ENCODE measurements at regions not wholly inside any gene's neighbourhood (a gene's known extent, or its start where the extent isn't known, plus 50 kb on each side); places are given as distances from the start of the nearest gene placed in this dataset.

- TF ChIP-seq EP300 (IDR thresholded peaks at IDR 0.05; ENCODE audit: borderline replicate concordance) (no peak), YY1 (IDR thresholded peaks at IDR 0.05; ENCODE audit: low read depth) (no peak), MAX (IDR thresholded peaks at IDR 0.05) (no peak), FOXM1 (IDR thresholded peaks at IDR 0.05; ENCODE audit: borderline replicate concordance, low read depth) (no peak), TCF12 (IDR thresholded peaks at IDR 0.05; ENCODE audit: low read depth) (no peak)
- TF ChIP-seq, protein P1, sequence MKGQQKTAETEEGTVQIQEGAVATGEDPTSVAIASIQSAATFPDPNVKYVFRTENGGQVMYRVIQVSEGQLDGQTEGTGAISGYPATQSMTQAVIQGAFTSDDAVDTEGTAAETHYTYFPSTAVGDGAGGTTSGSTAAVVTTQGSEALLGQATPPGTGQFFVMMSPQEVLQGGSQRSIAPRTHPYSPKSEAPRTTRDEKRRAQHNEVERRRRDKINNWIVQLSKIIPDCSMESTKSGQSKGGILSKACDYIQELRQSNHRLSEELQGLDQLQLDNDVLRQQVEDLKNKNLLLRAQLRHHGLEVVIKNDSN (IDR thresholded peaks at IDR 0.05) = no peak
- TF ChIP-seq, protein P2, sequence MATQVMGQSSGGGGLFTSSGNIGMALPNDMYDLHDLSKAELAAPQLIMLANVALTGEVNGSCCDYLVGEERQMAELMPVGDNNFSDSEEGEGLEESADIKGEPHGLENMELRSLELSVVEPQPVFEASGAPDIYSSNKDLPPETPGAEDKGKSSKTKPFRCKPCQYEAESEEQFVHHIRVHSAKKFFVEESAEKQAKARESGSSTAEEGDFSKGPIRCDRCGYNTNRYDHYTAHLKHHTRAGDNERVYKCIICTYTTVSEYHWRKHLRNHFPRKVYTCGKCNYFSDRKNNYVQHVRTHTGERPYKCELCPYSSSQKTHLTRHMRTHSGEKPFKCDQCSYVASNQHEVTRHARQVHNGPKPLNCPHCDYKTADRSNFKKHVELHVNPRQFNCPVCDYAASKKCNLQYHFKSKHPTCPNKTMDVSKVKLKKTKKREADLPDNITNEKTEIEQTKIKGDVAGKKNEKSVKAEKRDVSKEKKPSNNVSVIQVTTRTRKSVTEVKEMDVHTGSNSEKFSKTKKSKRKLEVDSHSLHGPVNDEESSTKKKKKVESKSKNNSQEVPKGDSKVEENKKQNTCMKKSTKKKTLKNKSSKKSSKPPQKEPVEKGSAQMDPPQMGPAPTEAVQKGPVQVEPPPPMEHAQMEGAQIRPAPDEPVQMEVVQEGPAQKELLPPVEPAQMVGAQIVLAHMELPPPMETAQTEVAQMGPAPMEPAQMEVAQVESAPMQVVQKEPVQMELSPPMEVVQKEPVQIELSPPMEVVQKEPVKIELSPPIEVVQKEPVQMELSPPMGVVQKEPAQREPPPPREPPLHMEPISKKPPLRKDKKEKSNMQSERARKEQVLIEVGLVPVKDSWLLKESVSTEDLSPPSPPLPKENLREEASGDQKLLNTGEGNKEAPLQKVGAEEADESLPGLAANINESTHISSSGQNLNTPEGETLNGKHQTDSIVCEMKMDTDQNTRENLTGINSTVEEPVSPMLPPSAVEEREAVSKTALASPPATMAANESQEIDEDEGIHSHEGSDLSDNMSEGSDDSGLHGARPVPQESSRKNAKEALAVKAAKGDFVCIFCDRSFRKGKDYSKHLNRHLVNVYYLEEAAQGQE (IDR thresholded peaks at IDR 0.05; ENCODE audit: low read depth) = no peak
Observed at GRCh38 chr7:16344927-16345326, 76.4 kb downstream of the CRPPA start.
